ENCODE measurements at regions not wholly inside any gene's neighbourhood (a gene's known extent, or its start where the extent isn't known, plus 50 kb on each side); places are given as distances from the start of the nearest gene placed in this dataset.

- in situ Hi-C loops (cut with HindIII; ENCODE audit: low pct_unique_long_range_greater_than_20kb, low sequenced_read_pairs), result no loop called here
- BruUV-seq (replicated peaks), result no TSS peak
Observed at GRCh38 chr2:238967978-238968360, 120.1 kb downstream of the TWIST2 start.

GRCh38 chr2:238968616-238969384 lies 120.9 kb downstream of the TWIST2 start:
- H3K27ac ChIP-seq (ENCODE audit: low read length), result no peak overlapping the region
- ChIA-PET POLR2A (no interaction called here), CTCF (no interaction called here)
- no peaks in the 10 kb centered on the region for H3K36me3 ChIP-seq (ENCODE audit: control insufficient read depth, insufficient read depth, low read length)
- intact Hi-C loops (cut with micrococcal nuclease; ENCODE audit: unreplicated experiment), result no loop called here
- DNase-seq (ENCODE audit: low read depth, low spot score), result no peak
- no peak for ATAC-seq
- in situ Hi-C loops (cut with HindIII; ENCODE audit: low pct_unique_long_range_greater_than_20kb, low sequenced_read_pairs), result no loop called here
- H3K4me1 ChIP-seq (ENCODE audit: control insufficient read depth, insufficient read depth, low read length), result peaks cover 11% of the 10 kb centered on the region
- TF ChIP-seq SIN3A (IDR thresholded peaks at IDR 0.05; ENCODE audit: borderline replicate concordance, insufficient read depth, low read depth, low read length), result no peak
- TF ChIP-seq REST (IDR thresholded peaks at IDR 0.05; ENCODE audit: insufficient read depth in 1 of 2, low read depth in 2 of 2, low read length in 1 of 2), result no peak
- TF ChIP-seq TCF7L2 (IDR thresholded peaks at IDR 0.05; ENCODE audit: low read depth, low read length), result no peak
- TF ChIP-seq POLR2AphosphoS5 (IDR thresholded peaks at IDR 0.05; ENCODE audit: low read depth, low read length), result no peak
- no peak for TF ChIP-seq CTCF (IDR thresholded peaks at IDR 0.05)
- no peak overlapping the region for H3K4me3 ChIP-seq (ENCODE audit: low read depth in 2 of 2, low read length in 2 of 2)
- H3K9me3 ChIP-seq (ENCODE audit: control insufficient read depth, insufficient read depth, low read depth, low read length), result no peaks in the 10 kb centered on the region
- no peaks in the 10 kb centered on the region; the same call in 1 of the 2 replicates for H3K27me3 ChIP-seq (ENCODE audit: control insufficient read depth, insufficient read depth, low read length)
- BruUV-seq (replicated peaks), result no TSS peak

More at GRCh38 chr2:238967978-238968360, 120.1 kb downstream of the TWIST2 start:
- TF ChIP-seq POLR2AphosphoS5 (IDR thresholded peaks at IDR 0.05; ENCODE audit: low read depth, low read length), result no peak
- TF ChIP-seq CTCF (IDR thresholded peaks at IDR 0.05), result no peak
- H3K27ac ChIP-seq (ENCODE audit: low read length), result no peak overlapping the region
- ChIA-PET CTCF (no interaction called here), POLR2A (interaction anchor here (0.8 kb wide), 1 partner anchor 70 kb away, joined by 3 read pairs; no protein-coding TSS in a partner anchor)
- H3K4me3 ChIP-seq (ENCODE audit: low read depth in 2 of 2, low read length in 2 of 2), result no peak overlapping the region
- no peaks in the 10 kb centered on the region; the same call in 1 of the 2 replicates for H3K27me3 ChIP-seq (ENCODE audit: control insufficient read depth, insufficient read depth, low read length)
- ATAC-seq (no peak), DNase-seq (ENCODE audit: low read depth, low spot score) (no peak)
- H3K4me1 ChIP-seq (ENCODE audit: control insufficient read depth, insufficient read depth, low read length), result peaks cover 3% of the 10 kb centered on the region
- no peaks in the 10 kb centered on the region for H3K9me3 ChIP-seq (ENCODE audit: control insufficient read depth, insufficient read depth, low read depth, low read length)
- no peaks in the 10 kb centered on the region for H3K36me3 ChIP-seq (ENCODE audit: control insufficient read depth, insufficient read depth, low read length)
- intact Hi-C loops (cut with micrococcal nuclease; ENCODE audit: unreplicated experiment), result no loop called here
